Esophagus muscularis mucosa (tissue), 3 donors: ENCODE measurements at regions not wholly inside any gene's neighbourhood (a gene's known extent, or its start where the extent isn't known, plus 50 kb on each side); places are given as distances from the start of the nearest gene placed in this dataset.

Source experiments
- CTCF ChIP-seq, 3 experiments: fragments of 200-600 bp in 2 of 3; fragments of 450-650 bp in 1 of 3; sonication (generic) in 2 of 3; IDR thresholded peaks; one replicate each; pipeline ENCODE4 v1.5.1; 2017 to 2019; ENCODE audit warnings: antibody characterized with exemption in 3 of 3, mild to moderate bottlenecking in 2 of 3, moderate library complexity in 1 of 3
- POLR2A ChIP-seq: fragments of 450-650 bp; IDR thresholded peaks from one replicate; pipeline ENCODE4 v1.6.1; 2017; ENCODE audit warnings: antibody characterized with exemption, moderate library complexity, mild to moderate bottlenecking, low read depth

DNA sequence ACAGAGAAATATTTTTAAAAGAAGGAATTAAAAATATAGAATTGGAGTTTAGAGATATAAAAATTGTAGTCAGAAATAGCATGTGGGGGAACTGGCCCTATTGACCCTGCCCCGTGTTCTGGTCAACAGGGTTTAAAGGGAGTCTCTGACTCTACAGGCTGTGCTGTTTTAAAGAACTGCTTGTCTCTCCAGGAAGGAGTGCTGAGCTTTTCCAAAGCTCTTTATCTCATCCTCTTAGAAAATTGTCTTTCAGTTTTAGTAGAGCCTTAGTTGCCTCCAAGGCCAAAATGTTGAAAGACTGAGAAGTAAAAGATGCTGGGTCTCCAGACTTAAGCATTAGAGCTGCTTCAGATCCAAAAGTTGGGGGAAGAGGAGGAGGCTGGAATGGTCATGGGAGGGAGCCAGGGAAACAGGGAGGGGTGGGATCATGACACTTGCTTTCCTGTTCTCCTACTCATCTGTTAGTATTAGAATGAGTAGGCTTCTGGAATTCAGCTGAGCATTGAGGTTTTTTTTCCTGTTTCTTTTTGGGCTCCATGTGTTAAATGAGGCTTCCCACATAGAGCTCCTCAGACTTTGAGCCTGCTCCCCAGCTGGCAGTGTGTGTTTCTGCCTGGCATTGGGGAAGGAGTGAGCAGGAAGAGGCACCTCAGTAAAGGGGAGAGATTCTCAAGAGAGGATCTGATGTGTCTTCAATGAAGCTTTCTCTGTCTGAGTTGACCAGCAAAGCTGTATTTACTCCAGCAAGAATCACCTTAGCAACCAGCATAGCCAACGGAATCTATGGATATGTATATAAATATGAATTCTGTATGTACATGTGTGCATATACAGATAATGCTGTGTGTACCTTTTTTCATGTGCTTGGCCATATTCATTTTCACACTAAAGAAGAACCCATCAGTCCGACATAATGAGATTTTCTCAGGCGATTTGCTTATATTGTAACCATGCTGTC, 186.8 kb upstream of the FBXO11 start:
- no peak for TF ChIP-seq POLR2A
- no peak for TF ChIP-seq CTCF (IDR thresholded peaks at IDR 0.05)
